ENCODE measurements at regions not wholly inside any gene's neighbourhood (a gene's known extent, or its start where the extent isn't known, plus 50 kb on each side); places are given as distances from the start of the nearest gene placed in this dataset.

- 81% methylated on average over 1 of the region's 1 CpG for WGBS
Measured at GRCh38 chr2:226578879-226579278, 220.7 kb downstream of the IRS1 start.

GRCh38 chr2:226578373-226578772 lies 221.2 kb downstream of the IRS1 start:
- Histone ChIP-seq H3K9ac (ENCODE audit: low read depth in 1 of 2, low read length in 2 of 2) (no peak overlapping the region), H3K4me1 (ENCODE audit: control insufficient read depth in 4 of 4, insufficient read depth in 4 of 4, low read length in 3 of 4) (peaks cover 0 to 3% (median 0%) of the 10 kb centered on the region in 4 donors), H3K27ac (ENCODE audit: low read depth in 1 of 2, low read length in 2 of 2) (no peak overlapping the region), H3K4me3 (ENCODE audit: low read depth in 1 of 3, low read length in 3 of 3) (no peak overlapping the region), H3K36me3 (ENCODE audit: control insufficient read depth in 4 of 4, insufficient read depth in 3 of 4, low read depth in 1 of 4, low read length in 3 of 4) (no peaks in the 10 kb centered on the region), H3K9me3 (ENCODE audit: control insufficient read depth in 4 of 4, low read length in 3 of 4) (no peaks in the 10 kb centered on the region), H3K27me3 (ENCODE audit: control insufficient read depth in 4 of 4, insufficient read depth in 4 of 4, low read length in 3 of 4) (no peaks in the 10 kb centered on the region)
- WGBS: 84% methylated on average over 3 of the region's 3 CpGs
- no peak for DNase-seq (ENCODE audit: low spot score)
- TF ChIP-seq EGR1 (IDR thresholded peaks at IDR 0.05; ENCODE audit: low read depth in 2 of 2) (no peak), NR2F2 (IDR thresholded peaks at IDR 0.05) (no peak), MAX (IDR thresholded peaks at IDR 0.05) (no peak), SP1 (IDR thresholded peaks at IDR 0.05) (no peak), REST (IDR thresholded peaks at IDR 0.05) (no peak), FOXA1 (IDR thresholded peaks at IDR 0.05) (no peak), YY1 (IDR thresholded peaks at IDR 0.05) (no peak), ATF3 (IDR thresholded peaks at IDR 0.05) (no peak), RXRA (IDR thresholded peaks at IDR 0.05) (no peak), RAD21 (IDR thresholded peaks at IDR 0.05) (no peak), ZBTB33 (IDR thresholded peaks at IDR 0.05) (no peak), HNF4G (IDR thresholded peaks at IDR 0.05) (no peak)

More at GRCh38 chr2:226578879-226579278, 220.7 kb downstream of the IRS1 start:
- Histone ChIP-seq H3K36me3 (ENCODE audit: control insufficient read depth in 4 of 4, insufficient read depth in 3 of 4, low read depth in 1 of 4, low read length in 3 of 4) (no peaks in the 10 kb centered on the region), H3K4me1 (ENCODE audit: control insufficient read depth in 4 of 4, insufficient read depth in 4 of 4, low read length in 3 of 4) (peaks cover 0 to 3% (median 0%) of the 10 kb centered on the region in 4 donors), H3K27me3 (ENCODE audit: control insufficient read depth in 4 of 4, insufficient read depth in 4 of 4, low read length in 3 of 4) (no peaks in the 10 kb centered on the region), H3K9me3 (ENCODE audit: control insufficient read depth in 4 of 4, low read length in 3 of 4) (no peaks in the 10 kb centered on the region), H3K9ac (ENCODE audit: low read depth in 1 of 2, low read length in 2 of 2) (no peak overlapping the region), H3K27ac (ENCODE audit: low read depth in 1 of 2, low read length in 2 of 2) (no peak overlapping the region), H3K4me3 (ENCODE audit: low read depth in 1 of 3, low read length in 3 of 3) (no peak overlapping the region)
- peak; percentile 52 to 53 for TF ChIP-seq RXRA (IDR thresholded peaks at IDR 0.05)
- TF ChIP-seq RAD21 (IDR thresholded peaks at IDR 0.05): peak; percentile 41 to 46
- TF ChIP-seq HNF4A (conservative IDR thresholded peaks at IDR 0.05): peak; percentile 48 to 53
- TF ChIP-seq REST (IDR thresholded peaks at IDR 0.05): no peak
- TF ChIP-seq CTCF (IDR thresholded peaks at IDR 0.05; ENCODE audit: low read depth, low read length, missing input control): peak; percentile 5
- no peak for DNase-seq (ENCODE audit: low spot score)

Data from liver (tissue), 8 donors.